ENCODE measurements at regions not wholly inside any gene's neighbourhood (a gene's known extent, or its start where the extent isn't known, plus 50 kb on each side); places are given as distances from the start of the nearest gene placed in this dataset.

- TF ChIP-seq, protein P1, sequence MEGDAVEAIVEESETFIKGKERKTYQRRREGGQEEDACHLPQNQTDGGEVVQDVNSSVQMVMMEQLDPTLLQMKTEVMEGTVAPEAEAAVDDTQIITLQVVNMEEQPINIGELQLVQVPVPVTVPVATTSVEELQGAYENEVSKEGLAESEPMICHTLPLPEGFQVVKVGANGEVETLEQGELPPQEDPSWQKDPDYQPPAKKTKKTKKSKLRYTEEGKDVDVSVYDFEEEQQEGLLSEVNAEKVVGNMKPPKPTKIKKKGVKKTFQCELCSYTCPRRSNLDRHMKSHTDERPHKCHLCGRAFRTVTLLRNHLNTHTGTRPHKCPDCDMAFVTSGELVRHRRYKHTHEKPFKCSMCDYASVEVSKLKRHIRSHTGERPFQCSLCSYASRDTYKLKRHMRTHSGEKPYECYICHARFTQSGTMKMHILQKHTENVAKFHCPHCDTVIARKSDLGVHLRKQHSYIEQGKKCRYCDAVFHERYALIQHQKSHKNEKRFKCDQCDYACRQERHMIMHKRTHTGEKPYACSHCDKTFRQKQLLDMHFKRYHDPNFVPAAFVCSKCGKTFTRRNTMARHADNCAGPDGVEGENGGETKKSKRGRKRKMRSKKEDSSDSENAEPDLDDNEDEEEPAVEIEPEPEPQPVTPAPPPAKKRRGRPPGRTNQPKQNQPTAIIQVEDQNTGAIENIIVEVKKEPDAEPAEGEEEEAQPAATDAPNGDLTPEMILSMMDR (IDR thresholded peaks at IDR 0.05; ENCODE audit: low read length): no peak
- TF ChIP-seq EZH2 (IDR thresholded peaks at IDR 0.05; ENCODE audit: borderline replicate concordance, low read length): no peak
These were observed 2373.8 kb upstream of the ACO1 start for GRCh38 chr9:30010691-30011090.
